Heart right ventricle (tissue), 16 donors: ENCODE measurements at regions not wholly inside any gene's neighbourhood (a gene's known extent, or its start where the extent isn't known, plus 50 kb on each side); places are given as distances from the start of the nearest gene placed in this dataset.

Source experiments
- ATAC-seq, 8 donors: fragments of 200-7000 bp; cut with Tn5 transposase; one replicate each; pipeline ENCODE4 v1.9.1; 2020; ENCODE audit warnings: mild to moderate bottlenecking in 8 of 8, moderate library complexity in 8 of 8, moderate number of reproducible peaks in 1 of 8
- DNase-seq, 2 donors: peaks; one replicate each; pipeline ENCODE4 v3.0.0-alpha.2; 2020
- H3K27ac ChIP-seq, 10 donors: fragments of 200-600 bp; sonication (generic) in 2 of 10; one replicate each; pipeline versions ENCODE4 v1.5.0 to v1.8.0; 2020 to 2022; ENCODE audit warnings: mild to moderate bottlenecking in 3 of 10
- H3K27me3 ChIP-seq, 7 donors: fragments of 200-600 bp; one replicate each; pipeline ENCODE4 v1.8.0; 2021 to 2022; ENCODE audit warnings: mild to moderate bottlenecking in 2 of 7
- H3K36me3 ChIP-seq, 9 donors: fragments of 200-600 bp; sonication (generic) in 1 of 9; one replicate each; pipeline versions ENCODE4 v1.5.0 to v1.8.0; 2020 to 2022; ENCODE audit warnings: mild to moderate bottlenecking in 2 of 9
- H3K4me1 ChIP-seq, 9 donors: fragments of 200-600 bp; sonication (generic) in 1 of 9; one replicate each; pipeline versions ENCODE4 v1.5.0 to v1.8.0; 2020 to 2022; ENCODE audit warnings: mild to moderate bottlenecking in 4 of 9
- H3K4me3 ChIP-seq, 10 donors: fragments of 200-600 bp; sonication (generic) in 2 of 10; one replicate each; pipeline versions ENCODE4 v1.5.0 to v1.8.0; 2020 to 2022; ENCODE audit warnings: mild to moderate bottlenecking in 7 of 10, moderate library complexity in 2 of 10
- H3K9me3 ChIP-seq, 11 donors: fragments of 200-600 bp in 10 of 11; sonication (generic) in 2 of 11; one replicate each; pipeline versions ENCODE4 v1.5.0 to v1.8.0; 2013 to 2022; ENCODE audit warnings: mild to moderate bottlenecking in 2 of 11, control low read depth in 1 of 11, moderate library complexity in 1 of 11
- whole genome bisulfite sequencing, 2 donors: extraction: QIAGEN DNeasy Blood & Tissue Kit; methylation state at CpG; one replicate each; pipeline ENCODE4 v1.1.7; 2013; ENCODE audit warnings: inconsistent platforms in 1 of 2; 5-methylcytosine and 5-hydroxymethylcytosine counted together
- intact Hi-C, 10 donors: fragments of 100-400 bp; cut with DNase I; formaldehyde crosslinking; loops; one replicate each; pipeline versions ENCODE4 v1.11.1 to v1.14.2; 2022
- TF ChIP-seq, protein P1 (sequence below), 9 donors: fragments of 200-600 bp; sonication (generic) in 2 of 9; IDR thresholded peaks; one replicate each; pipeline versions ENCODE4 v1.5.0 to v1.8.0; 2021 to 2022; ENCODE audit warnings: antibody characterized with exemption in 9 of 9, mild to moderate bottlenecking in 5 of 9, moderate library complexity in 1 of 9
- donor health status: Arrhythmogenic right ventricular cardiomyopathy.
- donor health status: ischemic (EF 13 %, LVEDD 7.1; RV severe dilation, severe dysfunction).
- donor health status: healthy with polysubstance abuse.
- donor health status: DM: no; HTN: yes; CAD: no.
- donor health status: DM: no; HTN: no; CAD: no.
- donor health status: ischemic (EF 25% LVEDD 6.9; RV normal size, moderate dysfunction).
- donor health status: ischemic (EF 25% LVEDD 5.7; RV mildly dilated, moderate dysfunction).
- donor health status: healthy.
- donor health status: DM: yes; HTN: yes; CAD: no.
- donor health status: Ischemic cardiomyopathy.
- donor health status: ischemic (EF 35%, LVEDD 5.7; RV mildly dilated, moderate dysfunction).
- donor health status: nonischemic (EF 11% LVEDD 7.7; RV severe dilation, severe dysfunction).
- donor health status: DM: yes; HTN: yes; CAD: no.
- donor health status: PGD.
- donor health status: ischemic (EF 29% LVEDD 5.4; RV normal size, mild dysfunction).
- donor health status: nonischemic (EF 23%, LVEDD 6.1; RV moderate dilation, normal function).

DNA sequence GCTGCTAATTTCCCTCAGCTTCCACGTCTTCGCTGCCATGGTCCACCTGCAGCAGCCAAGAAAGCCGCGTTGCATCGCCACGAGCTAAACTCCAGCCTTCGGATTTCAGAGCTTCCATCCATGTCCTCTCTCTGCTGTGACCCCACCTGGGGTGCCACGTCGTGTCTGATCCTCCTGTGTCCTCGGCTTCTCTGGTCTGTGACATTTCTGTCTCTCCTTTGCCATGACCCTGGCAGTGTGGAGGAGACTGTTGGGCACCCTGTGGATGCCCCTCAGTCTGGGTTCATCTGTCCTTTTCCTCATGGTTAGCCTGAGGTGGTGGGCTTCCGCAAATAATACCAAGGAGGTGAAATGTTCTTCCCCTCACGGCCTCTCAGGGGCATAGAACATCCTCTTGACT is 106.8 kb downstream of the RTP5 start:
- no peak for ATAC-seq
- Histone ChIP-seq H3K4me3 (no peak overlapping the region), H3K27ac (no peak overlapping the region), H3K27me3 (no peaks in the 10 kb centered on the region), H3K9me3 (peaks cover 0 to 9% (median 0%) of the 10 kb centered on the region in 11 donors), H3K36me3 (no peaks in the 10 kb centered on the region), H3K4me1 (no peaks in the 10 kb centered on the region)
- intact Hi-C loops = no loop called here
- TF ChIP-seq, protein P1, sequence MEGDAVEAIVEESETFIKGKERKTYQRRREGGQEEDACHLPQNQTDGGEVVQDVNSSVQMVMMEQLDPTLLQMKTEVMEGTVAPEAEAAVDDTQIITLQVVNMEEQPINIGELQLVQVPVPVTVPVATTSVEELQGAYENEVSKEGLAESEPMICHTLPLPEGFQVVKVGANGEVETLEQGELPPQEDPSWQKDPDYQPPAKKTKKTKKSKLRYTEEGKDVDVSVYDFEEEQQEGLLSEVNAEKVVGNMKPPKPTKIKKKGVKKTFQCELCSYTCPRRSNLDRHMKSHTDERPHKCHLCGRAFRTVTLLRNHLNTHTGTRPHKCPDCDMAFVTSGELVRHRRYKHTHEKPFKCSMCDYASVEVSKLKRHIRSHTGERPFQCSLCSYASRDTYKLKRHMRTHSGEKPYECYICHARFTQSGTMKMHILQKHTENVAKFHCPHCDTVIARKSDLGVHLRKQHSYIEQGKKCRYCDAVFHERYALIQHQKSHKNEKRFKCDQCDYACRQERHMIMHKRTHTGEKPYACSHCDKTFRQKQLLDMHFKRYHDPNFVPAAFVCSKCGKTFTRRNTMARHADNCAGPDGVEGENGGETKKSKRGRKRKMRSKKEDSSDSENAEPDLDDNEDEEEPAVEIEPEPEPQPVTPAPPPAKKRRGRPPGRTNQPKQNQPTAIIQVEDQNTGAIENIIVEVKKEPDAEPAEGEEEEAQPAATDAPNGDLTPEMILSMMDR (IDR thresholded peaks at IDR 0.05) = no peak
- WGBS, 2 donors = 84 to 91% methylated on average over 12 of the region's 12 CpGs
- no peak for DNase-seq

DNA sequence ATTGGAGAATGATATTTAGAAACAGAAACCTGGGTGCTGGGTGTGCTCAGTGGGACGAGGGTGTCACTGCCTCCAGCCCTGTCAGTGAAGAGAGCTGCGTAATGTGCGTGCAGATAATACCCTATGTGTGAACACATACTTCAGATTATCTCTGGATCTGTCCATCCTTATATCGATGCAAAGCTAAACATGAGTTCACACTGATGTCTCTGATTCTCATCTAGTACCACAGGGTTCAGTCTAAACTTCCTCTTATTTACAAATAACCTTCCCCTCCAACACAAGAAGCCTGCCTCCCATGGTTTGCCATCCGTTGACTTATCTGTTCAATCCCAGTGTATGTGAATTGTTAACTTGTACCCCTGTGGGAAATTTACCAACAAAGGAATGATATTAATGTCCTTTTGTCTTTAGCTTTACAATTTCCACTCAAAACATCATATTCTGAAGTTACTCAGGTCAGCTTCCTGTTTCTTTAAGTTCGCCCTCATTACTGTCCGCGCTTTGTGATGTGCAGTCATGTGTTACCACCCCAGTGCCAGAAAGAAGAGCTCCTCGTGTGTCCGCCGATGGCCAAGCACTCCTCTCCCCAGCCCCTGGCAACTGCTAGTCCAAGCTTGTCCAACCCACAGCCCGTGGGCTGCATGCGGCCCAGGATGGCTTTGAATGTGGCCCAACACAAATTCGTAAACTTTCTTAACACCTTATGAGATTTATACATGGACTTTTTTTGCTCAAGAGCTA is 108.2 kb downstream of the RTP5 start:
- Histone ChIP-seq H3K9me3 (peaks cover 0 to 9% (median 0%) of the 10 kb centered on the region in 11 donors), H3K4me1 (no peaks in the 10 kb centered on the region), H3K27ac (no peak overlapping the region), H3K36me3 (no peaks in the 10 kb centered on the region), H3K27me3 (no peaks in the 10 kb centered on the region), H3K4me3 (no peak overlapping the region)
- TF ChIP-seq, protein P1 (IDR thresholded peaks at IDR 0.05) = no peak
- WGBS, 2 donors = 94% methylated on average over 14 of the region's 14 CpGs
- intact Hi-C loops = no loop called here
- ATAC-seq (no peak), DNase-seq (no peak)

DNA sequence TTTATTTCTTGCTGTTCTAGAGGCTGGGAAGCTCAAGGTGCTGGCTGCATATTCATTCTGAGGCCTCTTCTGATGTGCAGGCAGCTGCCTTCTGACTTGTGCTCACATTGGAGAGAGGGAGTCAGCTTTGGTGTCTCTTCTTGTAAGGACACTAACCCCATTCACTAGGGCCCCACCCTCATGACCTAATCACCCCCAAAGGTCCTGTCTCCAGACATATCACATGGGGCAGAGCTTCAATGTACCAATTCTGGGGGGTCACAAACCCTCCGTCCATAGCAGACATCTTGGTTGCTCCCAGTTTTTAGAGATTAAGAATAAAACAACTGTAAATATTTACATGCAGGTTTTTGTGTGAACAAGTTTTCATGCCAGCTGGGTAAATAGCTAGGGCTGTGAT is 109.1 kb downstream of the RTP5 start:
- H3K27me3 ChIP-seq = no peaks in the 10 kb centered on the region
- DNase-seq (no peak), ATAC-seq (no peak)
- no peak overlapping the region for H3K4me3 ChIP-seq
- H3K36me3 ChIP-seq = no peaks in the 10 kb centered on the region
- WGBS, 2 donors = 95 to 100% methylated on average over 1 of the region's 1 CpG
- no peaks in the 10 kb centered on the region for H3K4me1 ChIP-seq
- peaks cover 0 to 9% (median 0%) of the 10 kb centered on the region in 11 donors for H3K9me3 ChIP-seq
- intact Hi-C loops = no loop called here
- TF ChIP-seq, protein P1 (IDR thresholded peaks at IDR 0.05) = no peak
- H3K27ac ChIP-seq = no peak overlapping the region

DNA sequence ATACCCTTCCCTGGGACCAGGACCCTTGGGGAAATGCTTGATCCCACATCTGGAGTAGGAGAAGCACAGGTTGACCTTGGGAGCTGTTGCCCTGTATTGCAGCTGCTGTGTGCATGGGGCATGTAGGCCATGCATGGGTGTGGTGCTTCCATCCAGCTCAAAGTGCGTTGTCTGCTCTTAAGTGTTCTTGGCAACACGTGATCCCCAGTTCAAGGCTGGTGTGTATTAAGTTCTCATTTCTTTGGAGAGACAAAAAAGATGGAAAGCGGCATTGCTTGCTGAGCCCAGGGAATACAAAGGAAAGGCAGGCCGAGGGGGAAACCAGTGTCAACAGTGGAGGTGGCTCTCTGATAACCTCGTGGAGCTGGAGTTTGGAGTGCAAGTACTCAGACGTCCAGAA is 110.7 kb downstream of the RTP5 start:
- ATAC-seq = no peak
- Histone ChIP-seq H3K4me3 (no peak overlapping the region), H3K4me1 (no peaks in the 10 kb centered on the region), H3K27ac (no peak overlapping the region), H3K36me3 (no peaks in the 10 kb centered on the region), H3K27me3 (no peaks in the 10 kb centered on the region), H3K9me3 (peaks cover 0 to 9% (median 0%) of the 10 kb centered on the region in 11 donors)
- no peak for DNase-seq
- 70 to 73% methylated on average over 6 of the region's 6 CpGs for WGBS, 2 donors
- TF ChIP-seq, protein P1 (IDR thresholded peaks at IDR 0.05) = no peak
- intact Hi-C loops = no loop called here
